22Rv1 (cell line): ENCODE measurements at regions not wholly inside any gene's neighbourhood (a gene's known extent, or its start where the extent isn't known, plus 50 kb on each side); places are given as distances from the start of the nearest gene placed in this dataset.

Source experiments
- CTCF ChIP-seq: fragments of 450-650 bp; IDR thresholded peaks from 2 replicates; pipeline ENCODE4 v1.5.1; 2017; ENCODE audit warnings: mild to moderate bottlenecking
- ZFX ChIP-seq: fragments of 450-650 bp; IDR thresholded peaks from 2 replicates; pipeline ENCODE4 v1.6.1; 2017; ENCODE audit warnings: antibody characterized with exemption, borderline replicate concordance

- TF ChIP-seq CTCF (no peak), ZFX (no peak)
Observed at GRCh38 chr1:165994107-165994506, 166.7 kb downstream of the UCK2 start.
